H1 (cell line): ENCODE measurements at regions not wholly inside any gene's neighbourhood (a gene's known extent, or its start where the extent isn't known, plus 50 kb on each side); places are given as distances from the start of the nearest gene placed in this dataset.

ENCODE experiments used
- ASH2L ChIP-seq: fragments of 200-600, 300-600 bp; sonication (generic); IDR thresholded peaks from one replicate; pipeline ENCODE4 v1.7.1; 2017; ENCODE audit warnings: low read length
- CTBP2 ChIP-seq: IDR thresholded peaks from 2 replicates; pipeline ENCODE4 v1.7.0; 2011; ENCODE audit warnings: borderline replicate concordance, mild to moderate bottlenecking, moderate library complexity, mixed read lengths, low read length; ENCODE audit not compliant: insufficient read depth, insufficient read length
- NANOG ChIP-seq: IDR thresholded peaks from 2 replicates; pipeline ENCODE4 v1.6.1; 2011; ENCODE audit warnings: low read length, low read depth, mild to moderate bottlenecking, inconsistent platforms; ENCODE audit not compliant: insufficient read depth, poor library complexity, severe bottlenecking
- SIRT6 ChIP-seq: IDR thresholded peaks from one replicate; pipeline ENCODE4 v1.7.1; 2012; ENCODE audit warnings: low read length, inconsistent platforms
- TF ChIP-seq, protein P1 (sequence below): IDR thresholded peaks from 2 replicates; pipeline ENCODE4 v1.6.1; 2012; ENCODE audit warnings: inconsistent platforms

- TF ChIP-seq SIRT6 (no peak), NANOG (no peak), ASH2L (no peak), CTBP2 (no peak)
- TF ChIP-seq, protein P1, sequence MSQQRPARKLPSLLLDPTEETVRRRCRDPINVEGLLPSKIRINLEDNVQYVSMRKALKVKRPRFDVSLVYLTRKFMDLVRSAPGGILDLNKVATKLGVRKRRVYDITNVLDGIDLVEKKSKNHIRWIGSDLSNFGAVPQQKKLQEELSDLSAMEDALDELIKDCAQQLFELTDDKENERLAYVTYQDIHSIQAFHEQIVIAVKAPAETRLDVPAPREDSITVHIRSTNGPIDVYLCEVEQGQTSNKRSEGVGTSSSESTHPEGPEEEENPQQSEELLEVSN, result no peak
Observed at GRCh38 chr5:38113456-38113855, 144.9 kb upstream of the EGFLAM start (continued).
